Caco-2 (cell line): ENCODE measurements at regions not wholly inside any gene's neighbourhood (a gene's known extent, or its start where the extent isn't known, plus 50 kb on each side); places are given as distances from the start of the nearest gene placed in this dataset.
A peak's percentile ranks its signal among the peaks of the same experiment; 100 is the strongest.

Source experiments
- BruUV-seq: library from RNA; stranded (reverse); fragments of 400-500 nt; replicated peaks from 2 replicates; lab custom pipeline; 2021; lab: Mats Ljungman, UMichigan
- CTCF ChIA-PET: fragments of 300-600 bp; sonication (Branson Sonifier 250); formaldehyde crosslinking; loops from one replicate; lab custom pipeline; 2022; ENCODE audit warnings: antibody characterized with exemption; lab: Charles Lee
- POLR2A ChIA-PET: fragments of 300-600 bp; sonication (Branson Sonifier 250); formaldehyde crosslinking; loops from one replicate; lab custom pipeline; 2022; ENCODE audit warnings: antibody characterized with exemption; lab: Charles Lee
- DNase-seq, 2 experiments: peaks; one replicate each; pipeline versions ENCODE4 v3.0.0 to v3.0.0-alpha.2; 2020 to 2022
- H3K27me3 ChIP-seq: replicated peaks from 2 replicates; pipeline ENCODE4 v1.6.0; 2011; ENCODE audit warnings: low read length; ENCODE audit not compliant: control insufficient read depth, insufficient read depth
- H3K36me3 ChIP-seq: 2 replicates; pipeline ENCODE4 v1.5.1; 2011; ENCODE audit warnings: low read length; ENCODE audit not compliant: control insufficient read depth, insufficient read depth
- H3K4me1 ChIP-seq: fragments of 250-450 bp; sonication (Bioruptor Pico); 2 replicates; pipeline ENCODE4 v1.5.1; 2020; ENCODE audit warnings: mild to moderate bottlenecking
- H3K4me3 ChIP-seq: 2 replicates; pipeline ENCODE4 v1.5.1; 2011; ENCODE audit warnings: low read depth, mild to moderate bottlenecking, control low read depth, low read length
- H3K9me3 ChIP-seq: fragments of 250-450 bp; sonication (Bioruptor Pico); 2 replicates; pipeline ENCODE4 v1.5.1; 2020; ENCODE audit warnings: mild to moderate bottlenecking, moderate library complexity
- H3K27ac Mint-ChIP-seq: one replicate; pipeline ENCODE4 v1.8.0; 2022; ENCODE audit warnings: mixed read lengths; ENCODE audit not compliant: unreplicated experiment
- H3K27me3 Mint-ChIP-seq: one replicate; pipeline ENCODE4 v1.8.0; 2022; ENCODE audit warnings: mixed read lengths; ENCODE audit not compliant: insufficient read depth, unreplicated experiment
- H3K36me3 Mint-ChIP-seq: one replicate; pipeline ENCODE4 v1.8.0; 2022; ENCODE audit warnings: mild to moderate bottlenecking, mixed read lengths; ENCODE audit not compliant: insufficient read depth, unreplicated experiment
- H3K4me1 Mint-ChIP-seq: one replicate; pipeline ENCODE4 v1.8.0; 2022; ENCODE audit warnings: low read depth, mixed read lengths; ENCODE audit not compliant: unreplicated experiment
- H3K4me3 Mint-ChIP-seq: one replicate; pipeline ENCODE4 v1.8.0; 2022; ENCODE audit warnings: mild to moderate bottlenecking, moderate library complexity, mixed read lengths; ENCODE audit not compliant: unreplicated experiment
- H3K9me3 Mint-ChIP-seq: one replicate; pipeline ENCODE4 v1.8.0; 2022; ENCODE audit warnings: mixed read lengths; ENCODE audit not compliant: unreplicated experiment
- CTCF ChIP-seq, 2 experiments: fragments of 200-600 bp in 1 of 2; IDR thresholded peaks; 1 replicate in 1 of 2; 2 replicates in 1 of 2; pipeline versions ENCODE4 v1.5.1 to v1.8.0; 2011 to 2022; ENCODE audit warnings: antibody characterized with exemption in 1 of 2, control low read depth in 1 of 2, inconsistent platforms in 1 of 2, low read depth in 1 of 2, low read length in 1 of 2, mild to moderate bottlenecking in 1 of 2, moderate library complexity in 1 of 2; ENCODE audit not compliant: insufficient read depth in 1 of 2, severe bottlenecking in 1 of 2, unreplicated experiment in 1 of 2
- intact Hi-C: fragments of 100-400 bp; cut with micrococcal nuclease; formaldehyde crosslinking; loops from one replicate; pipeline ENCODE4 v1.10.0; 2022; ENCODE audit not compliant: unreplicated experiment

- Mint-ChIP-seq H3K36me3 (no peaks in the 10 kb centered on the region), H3K27ac (no peak overlapping the region), H3K27me3 (no peaks in the 10 kb centered on the region), H3K4me3 (no peak overlapping the region), H3K9me3 (no peaks in the 10 kb centered on the region), H3K4me1 (peaks cover 7% of the 10 kb centered on the region)
- POLR2A ChIA-PET = interaction anchor here (0.5 kb wide), 1 partner anchor 1280 kb away, joined by 3 read pairs; no protein-coding TSS in a partner anchor
- Histone ChIP-seq H3K9me3 (no peaks in the 10 kb centered on the region), H3K36me3 (no peaks in the 10 kb centered on the region), H3K4me1 (peaks cover 8% of the 10 kb centered on the region; the same call in 1 of the 2 replicates), H3K4me3 (no peak overlapping the region), H3K27me3 (no peaks in the 10 kb centered on the region)
- CTCF ChIA-PET = no interaction called here
- TF ChIP-seq CTCF (IDR thresholded peaks at IDR 0.05; ENCODE audit: insufficient read depth in 1 of 2, low read depth in 1 of 2, low read length in 1 of 2, severe bottlenecking in 1 of 2, unreplicated experiment in 1 of 2) = no peak
- BruUV-seq = no TSS peak
- no peak for DNase-seq
- intact Hi-C loops = loop anchor here (5.0 kb wide), 2 partner anchors 32 to 347 kb away; partner anchors contain the start of gene SDK2
Measured at GRCh38 chr17:73989671-73990070, 213.8 kb upstream of the RPL38 start.

GRCh38 chr17:73990290-73990689 is 213.2 kb upstream of the RPL38 start:
- H3K4me3 ChIP-seq = no peak overlapping the region
- BruUV-seq = no TSS peak
- Mint-ChIP-seq H3K4me1 (peaks cover 7% of the 10 kb centered on the region), H3K27me3 (no peaks in the 10 kb centered on the region), H3K9me3 (no peaks in the 10 kb centered on the region), H3K4me3 (no peak overlapping the region), H3K27ac (no peak overlapping the region), H3K36me3 (no peaks in the 10 kb centered on the region)
- DNase-seq = no peak
- intact Hi-C loops = loop anchor here (5.0 kb wide), 2 partner anchors 33 to 348 kb away; partner anchors contain the start of gene SDK2
- CTCF ChIA-PET = no interaction called here
- no peaks in the 10 kb centered on the region for H3K9me3 ChIP-seq
- H3K4me1 ChIP-seq = peaks cover 8% of the 10 kb centered on the region; the same call in 1 of the 2 replicates
- POLR2A ChIA-PET = no interaction called here
- H3K27me3 ChIP-seq = no peaks in the 10 kb centered on the region
- TF ChIP-seq CTCF (IDR thresholded peaks at IDR 0.05; ENCODE audit: insufficient read depth in 1 of 2, low read depth in 1 of 2, low read length in 1 of 2, severe bottlenecking in 1 of 2, unreplicated experiment in 1 of 2) = no peak
- no peaks in the 10 kb centered on the region for H3K36me3 ChIP-seq

GRCh38 chr17:73991260-73991659 is 212.2 kb upstream of the RPL38 start:
- no peaks in the 10 kb centered on the region for H3K27me3 Mint-ChIP-seq

More at GRCh38 chr17:73991260-73991659, 212.2 kb upstream of the RPL38 start:
- no peaks in the 10 kb centered on the region for H3K9me3 Mint-ChIP-seq
- H3K36me3 Mint-ChIP-seq = no peaks in the 10 kb centered on the region
- Histone ChIP-seq H3K36me3 (no peaks in the 10 kb centered on the region), H3K27me3 (no peaks in the 10 kb centered on the region), H3K9me3 (no peaks in the 10 kb centered on the region), H3K4me3 (no peak overlapping the region), H3K4me1 (peaks cover 8% of the 10 kb centered on the region; the same call in 1 of the 2 replicates)
- peak; percentile 48 to 62 for DNase-seq
- H3K4me1 Mint-ChIP-seq = peaks cover 7% of the 10 kb centered on the region
- no peak for TF ChIP-seq CTCF (IDR thresholded peaks at IDR 0.05; ENCODE audit: insufficient read depth in 1 of 2, low read depth in 1 of 2, low read length in 1 of 2, severe bottlenecking in 1 of 2, unreplicated experiment in 1 of 2)
- no TSS peak for BruUV-seq
- no peak overlapping the region for H3K4me3 Mint-ChIP-seq
- ChIA-PET CTCF (interaction anchor here (0.6 kb wide), 1 partner anchor 182 kb away, joined by 3 read pairs; no protein-coding TSS in a partner anchor), POLR2A (no interaction called here)
- no peak overlapping the region for H3K27ac Mint-ChIP-seq
- intact Hi-C loops = loop anchor here (5.0 kb wide), 2 partner anchors 34 to 349 kb away; partner anchors contain the start of gene SDK2
